A673 (cell line): ENCODE measurements at regions not wholly inside any gene's neighbourhood (a gene's known extent, or its start where the extent isn't known, plus 50 kb on each side); places are given as distances from the start of the nearest gene placed in this dataset.
A peak's percentile ranks its signal among the peaks of the same experiment; 100 is the strongest.

Source experiments
- BruUV-seq: library from RNA; stranded (reverse); fragments of 400-500 nt; replicated peaks from 2 replicates; lab custom pipeline; 2021; lab: Mats Ljungman, UMichigan
- CTCF ChIA-PET: fragments of 300-600 bp; sonication (Branson Sonifier 250); formaldehyde crosslinking; loops from one replicate; lab custom pipeline; 2022; ENCODE audit warnings: antibody characterized with exemption; lab: Charles Lee
- POLR2A ChIA-PET: fragments of 300-600 bp; sonication (Branson Sonifier 250); formaldehyde crosslinking; loops from one replicate; lab custom pipeline; 2022; ENCODE audit warnings: antibody characterized with exemption; ENCODE audit not compliant: low non-redundant PET; lab: Charles Lee
- DNase-seq: peaks from one replicate; pipeline ENCODE4 v3.0.0-alpha.2; 2015; ENCODE audit warnings: low spot score
- H3K27ac ChIP-seq: fragments of 200-600 bp; sonication (generic); 2 replicates; pipeline ENCODE4 v1.5.1; 2016; ENCODE audit warnings: mixed run types, low read depth, mild to moderate bottlenecking, mixed read lengths, antibody characterized with exemption, low read length; ENCODE audit not compliant: poor library complexity, severe bottlenecking
- H3K27me3 ChIP-seq: fragments of 200-600 bp; sonication (generic); replicated peaks from 2 replicates; pipeline ENCODE4 v1.6.1; 2017; ENCODE audit warnings: mixed run types, low read depth, mild to moderate bottlenecking, mixed read lengths, antibody characterized with exemption, low read length; ENCODE audit not compliant: insufficient read depth, poor library complexity
- H3K36me3 ChIP-seq: fragments of 200-600 bp; sonication (generic); 2 replicates; pipeline ENCODE4 v1.6.1; 2016; ENCODE audit warnings: mixed run types, mild to moderate bottlenecking, mixed read lengths, antibody characterized with exemption, low read length; ENCODE audit not compliant: insufficient read depth, poor library complexity, severe bottlenecking
- H3K4me1 ChIP-seq: fragments of 200-600 bp; sonication (generic); 2 replicates; pipeline ENCODE4 v1.6.1; 2017; ENCODE audit warnings: mixed run types, mild to moderate bottlenecking, mixed read lengths, antibody characterized with exemption, low read length; ENCODE audit not compliant: insufficient read depth, poor library complexity, severe bottlenecking
- H3K4me3 ChIP-seq: fragments of 200-600 bp; sonication (generic); 2 replicates; pipeline ENCODE4 v1.5.1; 2016; ENCODE audit warnings: low read depth, mixed run types, mild to moderate bottlenecking, mixed read lengths, low read length; ENCODE audit not compliant: poor library complexity, severe bottlenecking
- H3K9me3 ChIP-seq: fragments of 200-600 bp; sonication (generic); 2 replicates; pipeline ENCODE4 v1.6.1; 2016; ENCODE audit warnings: mixed run types, low read depth, mild to moderate bottlenecking, mixed read lengths, antibody characterized with exemption, low read length; ENCODE audit not compliant: poor library complexity, severe bottlenecking
- CTCF ChIP-seq: fragments of 300-800, 200-600 bp; sonication (generic); conservative IDR thresholded peaks from 2 replicates; pipeline ENCODE4 v1.5.1; 2017; ENCODE audit warnings: low read depth, mild to moderate bottlenecking, antibody characterized with exemption, low read length, moderate library complexity, mixed read lengths
- EZH2 ChIP-seq: fragments of 200-600 bp; sonication (generic); IDR thresholded peaks from 2 replicates; pipeline ENCODE4 v1.6.1; 2017; ENCODE audit warnings: borderline replicate concordance, low read depth, mild to moderate bottlenecking, mixed read lengths, antibody characterized with exemption, low read length; ENCODE audit not compliant: poor library complexity, severe bottlenecking
- intact Hi-C: fragments of 100-400 bp; cut with micrococcal nuclease; formaldehyde crosslinking; loops from one replicate; pipeline ENCODE4 v1.10.0; 2022; ENCODE audit not compliant: unreplicated experiment

DNA sequence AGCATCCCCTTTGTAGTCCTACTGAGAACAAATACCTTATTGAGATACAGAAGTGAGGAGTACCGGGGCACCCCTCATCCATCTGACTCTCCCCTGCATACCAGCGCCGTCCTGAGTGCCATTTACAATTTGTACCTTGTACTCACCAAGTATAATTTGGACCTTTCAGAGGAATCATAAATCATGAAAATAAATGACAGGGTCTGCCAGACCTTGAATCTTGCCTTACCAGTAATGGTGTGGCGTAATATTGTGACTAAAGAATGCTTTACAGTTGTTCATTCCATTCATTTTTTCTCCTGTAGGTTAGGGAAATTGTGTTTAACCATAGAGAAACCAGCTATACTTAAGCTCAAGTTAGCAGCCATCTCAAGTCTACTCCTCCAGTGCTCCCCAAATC, 243.7 kb upstream of the RGS6 start:
- H3K4me1 ChIP-seq, result peaks cover 32% of the 10 kb centered on the region
- H3K36me3 ChIP-seq, result no peaks in the 10 kb centered on the region
- H3K27me3 ChIP-seq, result no peaks in the 10 kb centered on the region
- H3K9me3 ChIP-seq, result no peaks in the 10 kb centered on the region
- ChIA-PET CTCF (no interaction called here), POLR2A (no interaction called here)
- TF ChIP-seq EZH2, result no peak
- no peak for TF ChIP-seq CTCF
- no peak overlapping the region for H3K27ac ChIP-seq
- BruUV-seq, result no TSS peak
- intact Hi-C loops, result no loop called here
- no peak overlapping the region for H3K4me3 ChIP-seq
- no peak for DNase-seq

DNA sequence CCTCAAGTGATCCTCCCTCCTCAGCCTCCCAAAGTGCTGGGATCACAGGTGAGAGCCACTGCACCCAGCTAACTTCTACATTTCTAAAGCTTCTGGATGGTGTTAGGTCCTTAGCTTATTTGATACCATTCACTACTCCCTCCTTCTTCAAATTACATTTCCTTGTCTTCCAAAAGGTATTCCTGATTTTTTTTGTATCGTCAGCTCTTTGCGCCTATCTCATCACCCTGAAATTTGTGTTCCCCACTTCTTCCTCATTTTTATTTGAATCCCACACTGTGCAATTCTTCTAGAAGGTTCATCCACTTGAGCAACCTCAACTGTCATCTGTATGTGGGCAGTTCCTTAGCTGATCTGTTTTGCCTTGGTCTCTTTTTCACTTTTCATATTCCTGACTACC, 241.8 kb upstream of the RGS6 start:
- H3K27ac ChIP-seq, result no peak overlapping the region
- peaks cover 46% of the 10 kb centered on the region for H3K4me1 ChIP-seq
- intact Hi-C loops, result no loop called here
- no peaks in the 10 kb centered on the region for H3K27me3 ChIP-seq
- ChIA-PET POLR2A (no interaction called here), CTCF (no interaction called here)
- H3K4me3 ChIP-seq, result no peak overlapping the region
- no peaks in the 10 kb centered on the region for H3K9me3 ChIP-seq
- no peak for TF ChIP-seq EZH2
- no peak for TF ChIP-seq CTCF
- BruUV-seq, result no TSS peak
- DNase-seq, result no peak
- no peaks in the 10 kb centered on the region for H3K36me3 ChIP-seq

GRCh38 chr14:71692496-71692895, 239.7 kb upstream of the RGS6 start:
- intact Hi-C loops, result no loop called here
- ChIA-PET CTCF (no interaction called here), POLR2A (no interaction called here)
- no TSS peak for BruUV-seq
- no peaks in the 10 kb centered on the region for H3K36me3 ChIP-seq
- TF ChIP-seq CTCF, result no peak
- no peak for TF ChIP-seq EZH2
- no peak overlapping the region for H3K4me3 ChIP-seq
- H3K4me1 ChIP-seq, result peaks cover 41% of the 10 kb centered on the region
- H3K27ac ChIP-seq, result peak overlapping the region; percentile 72
- no peaks in the 10 kb centered on the region for H3K9me3 ChIP-seq
- H3K27me3 ChIP-seq, result no peaks in the 10 kb centered on the region
- DNase-seq, result peak; percentile 92
